CD4-positive, alpha-beta T cell (primary cell): ENCODE measurements at regions not wholly inside any gene's neighbourhood (a gene's known extent, or its start where the extent isn't known, plus 50 kb on each side); places are given as distances from the start of the nearest gene placed in this dataset.

Experiments used
- ATAC-seq: fragments of 200-7000 bp; cut with Tn5 transposase; one replicate; pipeline ENCODE4 v1.10.0; 2022; ENCODE audit warnings: mild to moderate bottlenecking; ENCODE audit not compliant: poor library complexity
- CTCF ChIA-PET: fragments of 350-600 bp; sonication (Branson Sonifier 250); formaldehyde crosslinking; loops from one replicate; lab custom pipeline; 2021; ENCODE audit warnings: antibody characterized with exemption, inconsistent platforms; lab: Charles Lee
- POLR2A ChIA-PET: fragments of 350-600 bp; sonication (Branson Sonifier 250); formaldehyde crosslinking; loops from one replicate; lab custom pipeline; 2021; ENCODE audit warnings: antibody characterized with exemption, inconsistent platforms; lab: Charles Lee
- DNase-seq, 14 experiments: peaks; one replicate each; pipeline ENCODE4 v3.0.0-alpha.2; 2013 to 2020; ENCODE audit warnings: mixed read lengths in 2 of 14
- H3K27ac ChIP-seq, 2 donors: one replicate each; pipeline versions ENCODE4 v1.5.1 to v1.7.0; 2013; ENCODE audit warnings: low read length in 2 of 2, low read depth in 1 of 2, mild to moderate bottlenecking in 1 of 2
- H3K27me3 ChIP-seq, 2 experiments: 1 replicate in 1 of 2; 2 replicates in 1 of 2; pipeline versions ENCODE4 v1.6.1 to v1.7.0; 2013; ENCODE audit warnings: low read length in 2 of 2, control low read depth in 1 of 2, mild to moderate bottlenecking in 1 of 2, moderate library complexity in 1 of 2; ENCODE audit not compliant: insufficient read depth in 2 of 2, control insufficient read depth in 1 of 2
- H3K36me3 ChIP-seq: one replicate; pipeline ENCODE4 v1.6.1; 2013; ENCODE audit warnings: low read length, control low read depth; ENCODE audit not compliant: insufficient read depth
- H3K4me1 ChIP-seq: one replicate; pipeline ENCODE4 v1.6.1; 2013; ENCODE audit warnings: low read length, control low read depth; ENCODE audit not compliant: insufficient read depth
- H3K4me3 ChIP-seq: one replicate; pipeline ENCODE4 v1.5.1; 2013; ENCODE audit warnings: mild to moderate bottlenecking, low read length, moderate library complexity
- H3K9me3 ChIP-seq, 2 experiments: 1 replicate in 1 of 2; 2 replicates in 1 of 2; pipeline versions ENCODE4 v1.6.1 to v1.7.0; 2013; ENCODE audit warnings: low read length in 2 of 2, mild to moderate bottlenecking in 2 of 2, control low read depth in 1 of 2, moderate library complexity in 1 of 2; ENCODE audit not compliant: control insufficient read depth in 1 of 2, insufficient read depth in 1 of 2
- H3K27ac Mint-ChIP-seq: one replicate; pipeline ENCODE4 v1.8.0; 2020; ENCODE audit warnings: mixed read lengths
- H3K27me3 Mint-ChIP-seq: one replicate; pipeline ENCODE4 v1.8.0; 2021; ENCODE audit warnings: mixed read lengths
- H3K36me3 Mint-ChIP-seq: one replicate; pipeline ENCODE4 v1.8.0; 2021; ENCODE audit warnings: low read depth, mixed read lengths
- H3K4me1 Mint-ChIP-seq: one replicate; pipeline ENCODE4 v1.8.0; 2021; ENCODE audit warnings: low read depth, mixed read lengths
- H3K4me3 Mint-ChIP-seq: one replicate; pipeline ENCODE4 v1.8.0; 2020; ENCODE audit warnings: mild to moderate bottlenecking, mixed read lengths
- H3K9me3 Mint-ChIP-seq: one replicate; pipeline ENCODE4 v1.8.0; 2020; ENCODE audit warnings: mixed read lengths
- intact Hi-C, 2 experiments: fragments of 100-400 bp; cut with DNase I in 1 of 2; cut with micrococcal nuclease in 1 of 2; formaldehyde crosslinking; loops; one replicate each; pipeline versions ENCODE4 v1.15.1 to v1.9.0; 2023 to 2025; cut with DNase I, micrococcal nuclease
- TF ChIP-seq, protein P1 (sequence below): fragments of 200-600 bp; IDR thresholded peaks from one replicate; pipeline ENCODE4 v1.8.0; 2022; ENCODE audit warnings: antibody characterized with exemption, mild to moderate bottlenecking

DNA sequence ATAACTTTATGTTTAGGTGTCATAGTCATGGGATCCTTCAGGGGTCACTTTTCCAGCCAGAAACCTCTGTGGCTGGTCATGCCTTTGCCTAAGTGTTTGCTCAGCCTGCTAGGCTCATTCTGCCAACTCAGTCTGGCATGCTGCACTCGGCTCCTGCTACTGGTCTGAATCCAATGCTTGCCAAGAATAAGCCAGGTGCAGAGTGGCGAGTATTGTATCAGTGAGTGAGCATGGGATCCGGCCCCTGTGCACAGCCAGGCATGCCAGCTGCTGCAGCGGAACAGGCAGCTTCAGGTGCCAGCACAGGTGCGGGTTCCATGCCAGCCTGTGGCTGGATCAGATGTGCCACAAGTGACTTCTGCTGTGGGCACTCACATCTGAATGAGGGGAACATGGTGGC lies 1269.3 kb upstream of the CNTN5 start:
- no peaks in the 10 kb centered on the region for H3K4me1 ChIP-seq
- H3K4me3 ChIP-seq, result no peak overlapping the region
- ChIA-PET CTCF (no interaction called here), POLR2A (no interaction called here)
- Mint-ChIP-seq H3K4me1 (no peaks in the 10 kb centered on the region), H3K27me3 (no peaks in the 10 kb centered on the region), H3K9me3 (peaks cover 6% of the 10 kb centered on the region), H3K4me3 (no peak overlapping the region), H3K27ac (no peak overlapping the region), H3K36me3 (no peaks in the 10 kb centered on the region)
- no peak for ATAC-seq
- no peak for DNase-seq
- TF ChIP-seq, protein P1, sequence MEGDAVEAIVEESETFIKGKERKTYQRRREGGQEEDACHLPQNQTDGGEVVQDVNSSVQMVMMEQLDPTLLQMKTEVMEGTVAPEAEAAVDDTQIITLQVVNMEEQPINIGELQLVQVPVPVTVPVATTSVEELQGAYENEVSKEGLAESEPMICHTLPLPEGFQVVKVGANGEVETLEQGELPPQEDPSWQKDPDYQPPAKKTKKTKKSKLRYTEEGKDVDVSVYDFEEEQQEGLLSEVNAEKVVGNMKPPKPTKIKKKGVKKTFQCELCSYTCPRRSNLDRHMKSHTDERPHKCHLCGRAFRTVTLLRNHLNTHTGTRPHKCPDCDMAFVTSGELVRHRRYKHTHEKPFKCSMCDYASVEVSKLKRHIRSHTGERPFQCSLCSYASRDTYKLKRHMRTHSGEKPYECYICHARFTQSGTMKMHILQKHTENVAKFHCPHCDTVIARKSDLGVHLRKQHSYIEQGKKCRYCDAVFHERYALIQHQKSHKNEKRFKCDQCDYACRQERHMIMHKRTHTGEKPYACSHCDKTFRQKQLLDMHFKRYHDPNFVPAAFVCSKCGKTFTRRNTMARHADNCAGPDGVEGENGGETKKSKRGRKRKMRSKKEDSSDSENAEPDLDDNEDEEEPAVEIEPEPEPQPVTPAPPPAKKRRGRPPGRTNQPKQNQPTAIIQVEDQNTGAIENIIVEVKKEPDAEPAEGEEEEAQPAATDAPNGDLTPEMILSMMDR, result no peak
- no peaks in the 10 kb centered on the region for H3K36me3 ChIP-seq
- no peaks in the 10 kb centered on the region for H3K27me3 ChIP-seq
- intact Hi-C loops, result no loop called here
- H3K27ac ChIP-seq, result no peak overlapping the region
- peaks cover 0 to 14% of the 10 kb centered on the region in 2 experiments for H3K9me3 ChIP-seq

DNA sequence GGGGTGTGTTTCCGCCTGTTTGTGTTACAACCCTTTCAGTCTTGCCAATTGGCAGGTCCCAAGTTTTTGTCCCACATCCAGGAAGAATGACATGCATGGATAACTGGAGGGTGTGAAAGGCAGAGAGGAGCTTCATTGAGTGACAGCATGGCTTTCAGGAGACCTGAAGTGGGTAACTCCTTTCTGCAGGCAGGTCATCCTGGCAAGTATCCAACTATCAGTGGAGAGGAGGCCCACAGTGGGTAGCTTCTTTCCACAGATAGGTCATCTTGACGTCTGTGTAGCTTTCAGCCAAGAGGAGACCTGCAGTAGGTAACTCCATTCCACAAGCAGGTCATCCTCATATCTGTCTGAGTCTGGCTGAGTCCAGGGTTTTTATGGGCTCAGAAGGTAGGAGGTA lies 1268.8 kb upstream of the CNTN5 start:
- Histone ChIP-seq H3K4me3 (no peak overlapping the region), H3K4me1 (no peaks in the 10 kb centered on the region), H3K9me3 (peaks cover 0 to 14% of the 10 kb centered on the region in 2 experiments), H3K27ac (no peak overlapping the region), H3K36me3 (no peaks in the 10 kb centered on the region), H3K27me3 (no peaks in the 10 kb centered on the region)
- H3K4me3 Mint-ChIP-seq, result no peak overlapping the region
- TF ChIP-seq, protein P1, result no peak
- no peaks in the 10 kb centered on the region for H3K4me1 Mint-ChIP-seq
- H3K27me3 Mint-ChIP-seq, result no peaks in the 10 kb centered on the region
- peaks cover 6% of the 10 kb centered on the region for H3K9me3 Mint-ChIP-seq
- ChIA-PET CTCF (no interaction called here), POLR2A (no interaction called here)
- no peak overlapping the region for H3K27ac Mint-ChIP-seq
- DNase-seq (no peak), ATAC-seq (no peak)
- intact Hi-C loops, result no loop called here
- H3K36me3 Mint-ChIP-seq, result no peaks in the 10 kb centered on the region

DNA sequence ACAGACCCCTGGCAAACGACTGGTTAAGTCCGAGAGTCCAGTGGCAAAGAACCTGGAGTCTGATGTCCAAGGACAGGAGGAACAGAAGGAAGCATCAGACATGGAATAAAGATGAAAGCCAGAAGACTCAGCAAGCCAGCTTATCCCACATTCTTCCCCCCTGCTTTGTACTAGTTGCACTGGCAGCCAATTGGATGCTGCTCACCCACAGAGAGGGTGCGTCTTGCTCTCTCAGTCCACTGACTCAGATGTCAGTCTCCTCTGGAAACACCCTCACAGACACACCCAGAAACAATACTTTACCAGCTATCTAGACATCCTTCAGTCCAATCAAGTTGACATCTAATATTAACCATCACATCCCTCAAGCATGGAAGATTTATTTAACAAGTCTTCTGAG lies 1265.8 kb upstream of the CNTN5 start:
- H3K27me3 ChIP-seq, result no peaks in the 10 kb centered on the region
- H3K27ac Mint-ChIP-seq, result no peak overlapping the region
- H3K36me3 Mint-ChIP-seq, result no peaks in the 10 kb centered on the region
- no peaks in the 10 kb centered on the region for H3K4me1 Mint-ChIP-seq
- POLR2A ChIA-PET, result no interaction called here
- peaks cover 0 to 14% of the 10 kb centered on the region in 2 experiments for H3K9me3 ChIP-seq
- no peaks in the 10 kb centered on the region for H3K4me1 ChIP-seq
- no peaks in the 10 kb centered on the region for H3K36me3 ChIP-seq
- ATAC-seq (no peak), DNase-seq (no peak)
- CTCF ChIA-PET, result no interaction called here
- no peak overlapping the region for H3K4me3 ChIP-seq
- H3K27ac ChIP-seq, result no peak overlapping the region
- H3K9me3 Mint-ChIP-seq, result peaks cover 6% of the 10 kb centered on the region
- H3K27me3 Mint-ChIP-seq, result no peaks in the 10 kb centered on the region
- no peak overlapping the region for H3K4me3 Mint-ChIP-seq
- intact Hi-C loops, result no loop called here
- TF ChIP-seq, protein P1, result no peak
